ENCODE measurements at regions not wholly inside any gene's neighbourhood (a gene's known extent, or its start where the extent isn't known, plus 50 kb on each side); places are given as distances from the start of the nearest gene placed in this dataset.

- Mint-ChIP-seq H3K36me3 (ENCODE audit: insufficient read depth) (no peaks in the 10 kb centered on the region), H3K4me1 (ENCODE audit: low read depth) (peaks cover 2% of the 10 kb centered on the region), H3K9me3 (ENCODE audit: low read depth) (peaks cover 3% of the 10 kb centered on the region), H3K27ac (no peak overlapping the region), H3K27me3 (peaks cover 15% of the 10 kb centered on the region), H3K4me3 (ENCODE audit: low read depth) (no peak overlapping the region)
- TF ChIP-seq CTCF (IDR thresholded peaks at IDR 0.05; ENCODE audit: unreplicated experiment) = no peak
- no peak for DNase-seq (ENCODE audit: low spot score, unreplicated experiment)
Observed at GRCh38 chr22:20641919-20642579, 131.9 kb upstream of the SERPIND1 start.

GRCh38 chr22:20642668-20643179 lies 131.2 kb upstream of the SERPIND1 start:
- TF ChIP-seq CTCF (IDR thresholded peaks at IDR 0.05; ENCODE audit: unreplicated experiment) = no peak
- Mint-ChIP-seq H3K4me3 (ENCODE audit: low read depth) (no peak overlapping the region), H3K27me3 (peaks cover 11% of the 10 kb centered on the region), H3K27ac (no peak overlapping the region), H3K9me3 (ENCODE audit: low read depth) (peaks cover 3% of the 10 kb centered on the region), H3K36me3 (ENCODE audit: insufficient read depth) (no peaks in the 10 kb centered on the region), H3K4me1 (ENCODE audit: low read depth) (peaks cover 2% of the 10 kb centered on the region)
- DNase-seq (ENCODE audit: low spot score, unreplicated experiment) = no peak

GRCh38 chr22:20644071-20644642 lies 129.8 kb upstream of the SERPIND1 start:
- no peaks in the 10 kb centered on the region for H3K4me1 Mint-ChIP-seq (ENCODE audit: low read depth)
- H3K27ac Mint-ChIP-seq = no peak overlapping the region
- peaks cover 3% of the 10 kb centered on the region for H3K9me3 Mint-ChIP-seq (ENCODE audit: low read depth)
- no peak for DNase-seq (ENCODE audit: low spot score, unreplicated experiment)
- no peaks in the 10 kb centered on the region for H3K36me3 Mint-ChIP-seq (ENCODE audit: insufficient read depth)
- H3K27me3 Mint-ChIP-seq = peaks cover 3% of the 10 kb centered on the region
- no peak overlapping the region for H3K4me3 Mint-ChIP-seq (ENCODE audit: low read depth)
- no peak for TF ChIP-seq CTCF (IDR thresholded peaks at IDR 0.05; ENCODE audit: unreplicated experiment)

GRCh38 chr22:20645954-20646353 lies 128.0 kb upstream of the SERPIND1 start:
- H3K9me3 Mint-ChIP-seq (ENCODE audit: low read depth) = no peaks in the 10 kb centered on the region
- no peaks in the 10 kb centered on the region for H3K4me1 Mint-ChIP-seq (ENCODE audit: low read depth)
- DNase-seq (ENCODE audit: low spot score, unreplicated experiment) = no peak
- H3K27ac Mint-ChIP-seq = no peak overlapping the region
- H3K27me3 Mint-ChIP-seq = peaks cover 3% of the 10 kb centered on the region
- TF ChIP-seq CTCF (IDR thresholded peaks at IDR 0.05; ENCODE audit: unreplicated experiment) = no peak
- no peaks in the 10 kb centered on the region for H3K36me3 Mint-ChIP-seq (ENCODE audit: insufficient read depth)
- H3K4me3 Mint-ChIP-seq (ENCODE audit: low read depth) = no peak overlapping the region

- DNase-seq (ENCODE audit: low spot score, unreplicated experiment) = no peak
- no peak overlapping the region for H3K4me3 Mint-ChIP-seq (ENCODE audit: low read depth)
- no peaks in the 10 kb centered on the region for H3K4me1 Mint-ChIP-seq (ENCODE audit: low read depth)
- no peak for TF ChIP-seq CTCF (IDR thresholded peaks at IDR 0.05; ENCODE audit: unreplicated experiment)
- H3K9me3 Mint-ChIP-seq (ENCODE audit: low read depth) = no peaks in the 10 kb centered on the region
- H3K27ac Mint-ChIP-seq = no peak overlapping the region
- H3K27me3 Mint-ChIP-seq = peaks cover 3% of the 10 kb centered on the region
- H3K36me3 Mint-ChIP-seq (ENCODE audit: insufficient read depth) = no peaks in the 10 kb centered on the region
Observed at GRCh38 chr22:20646415-20646814, 127.5 kb upstream of the SERPIND1 start.
